ENCODE measurements at regions not wholly inside any gene's neighbourhood (a gene's known extent, or its start where the extent isn't known, plus 50 kb on each side); places are given as distances from the start of the nearest gene placed in this dataset.

- TF ChIP-seq CTCF (IDR thresholded peaks at IDR 0.05; ENCODE audit: insufficient read depth, low read length) (no peak), POLR2AphosphoS5 (IDR thresholded peaks at IDR 0.05; ENCODE audit: low read depth) (no peak), REST (IDR thresholded peaks at IDR 0.05; ENCODE audit: insufficient replicate concordance, low read depth) (no peak)
Measured at GRCh38 chr5:25094219-25094618, 449.4 kb upstream of the CDH10 start.

Measured in HL-60 (cell line).